ENCODE measurements at regions not wholly inside any gene's neighbourhood (a gene's known extent, or its start where the extent isn't known, plus 50 kb on each side); places are given as distances from the start of the nearest gene placed in this dataset.

DNA sequence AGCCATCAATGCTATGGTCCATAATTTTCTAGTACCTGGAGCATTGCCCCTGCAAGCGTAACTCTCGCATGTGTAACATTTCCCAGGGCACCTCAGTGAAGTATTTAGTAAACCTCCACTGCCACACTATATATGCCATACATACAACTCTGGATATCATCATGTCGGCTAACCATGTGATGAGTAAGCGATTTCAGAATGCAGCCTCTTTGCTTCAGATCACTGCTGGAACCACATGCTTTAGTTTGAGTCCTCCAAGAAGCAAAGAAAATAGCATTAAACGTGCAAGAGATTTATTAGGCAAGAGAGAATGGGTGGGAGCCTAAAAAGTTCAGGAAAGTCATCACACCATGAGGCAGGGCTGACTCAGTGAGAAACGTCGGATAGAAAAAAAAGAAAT lies 635.6 kb upstream of the SLITRK5 start:
- TF ChIP-seq EZH2 (IDR thresholded peaks at IDR 0.05; ENCODE audit: borderline replicate concordance, low read length): no peak
- no peak for TF ChIP-seq CTCF (IDR thresholded peaks at IDR 0.05; ENCODE audit: low read length)

All from OCI-LY1 (cell line).